Naive B cell (primary cell): ENCODE measurements at regions not wholly inside any gene's neighbourhood (a gene's known extent, or its start where the extent isn't known, plus 50 kb on each side); places are given as distances from the start of the nearest gene placed in this dataset.
"Not testable (repeated sequence)": the region's sequence is repeated elsewhere in the genome, so short reads cannot be mapped to it uniquely, and the experiment has no call there.

ENCODE experiments used
- ATAC-seq, 2 donors: fragments of 150-1000 bp; cut with Tn5 transposase; 2 replicates each; pipeline ENCODE4 v1.10.0; 2021; ENCODE audit warnings: low read depth in 2 of 2, mild to moderate bottlenecking in 2 of 2, moderate library complexity in 2 of 2
- DNase-seq: peaks from one replicate; pipeline ENCODE4 v3.0.0; 2022
- H3K27ac Mint-ChIP-seq, 6 donors: one replicate each; pipeline ENCODE4 v1.8.0; 2020 to 2022; ENCODE audit warnings: mild to moderate bottlenecking in 6 of 6, mixed read lengths in 6 of 6, moderate library complexity in 5 of 6, inconsistent platforms in 2 of 6
- H3K27me3 Mint-ChIP-seq, 3 donors: one replicate each; pipeline ENCODE4 v1.8.0; 2021 to 2022; ENCODE audit warnings: mixed read lengths in 3 of 3, mild to moderate bottlenecking in 1 of 3
- H3K36me3 Mint-ChIP-seq, 2 donors: one replicate each; pipeline ENCODE4 v1.8.0; 2020 to 2022; ENCODE audit warnings: mixed read lengths in 2 of 2, inconsistent platforms in 1 of 2, mild to moderate bottlenecking in 1 of 2
- H3K4me1 Mint-ChIP-seq, 3 donors: one replicate each; pipeline ENCODE4 v1.8.0; 2020 to 2022; ENCODE audit warnings: mixed read lengths in 3 of 3, inconsistent platforms in 1 of 3, mild to moderate bottlenecking in 1 of 3, moderate library complexity in 1 of 3
- H3K4me3 Mint-ChIP-seq, 8 donors: one replicate each; pipeline ENCODE4 v1.8.0; 2020 to 2022; ENCODE audit warnings: mild to moderate bottlenecking in 8 of 8, mixed read lengths in 8 of 8, moderate library complexity in 8 of 8, inconsistent platforms in 2 of 8
- H3K9me3 Mint-ChIP-seq, 7 donors: one replicate each; pipeline ENCODE4 v1.8.0; 2020 to 2022; ENCODE audit warnings: mixed read lengths in 7 of 7, mild to moderate bottlenecking in 5 of 7, inconsistent platforms in 2 of 7, moderate library complexity in 1 of 7

DNA sequence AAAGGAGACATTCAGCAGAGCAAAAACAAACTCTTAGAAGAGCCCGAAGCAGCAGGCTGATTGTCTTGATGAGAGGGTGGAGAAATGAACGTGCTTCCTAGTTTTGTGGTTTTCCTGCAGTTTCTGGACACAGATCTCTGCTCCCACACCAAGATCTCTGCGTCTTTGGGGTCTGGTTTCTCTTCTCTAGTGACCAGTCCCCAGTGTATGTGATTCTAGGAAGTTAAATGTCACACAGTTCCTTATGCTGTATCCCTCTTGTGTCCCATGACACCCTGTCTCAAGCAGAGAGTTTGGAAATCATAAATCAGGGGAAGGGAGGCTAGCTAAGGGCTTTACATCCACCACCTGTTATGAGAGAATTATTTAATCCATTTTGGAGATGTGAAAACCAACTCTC lies 55.4 kb upstream of the KLF14 start:
- Mint-ChIP-seq H3K4me1 (no peaks in the 10 kb centered on the region), H3K9me3 (peaks cover 0 to 3% (median 0%) of the 10 kb centered on the region in 7 donors), H3K4me3 (no peak overlapping the region), H3K36me3 (no peaks in the 10 kb centered on the region), H3K27ac (no peak overlapping the region), H3K27me3 (peaks cover 9 to 34% (median 11%) of the 10 kb centered on the region in 3 donors)
- DNase-seq (no peak), ATAC-seq (no peak)

DNA sequence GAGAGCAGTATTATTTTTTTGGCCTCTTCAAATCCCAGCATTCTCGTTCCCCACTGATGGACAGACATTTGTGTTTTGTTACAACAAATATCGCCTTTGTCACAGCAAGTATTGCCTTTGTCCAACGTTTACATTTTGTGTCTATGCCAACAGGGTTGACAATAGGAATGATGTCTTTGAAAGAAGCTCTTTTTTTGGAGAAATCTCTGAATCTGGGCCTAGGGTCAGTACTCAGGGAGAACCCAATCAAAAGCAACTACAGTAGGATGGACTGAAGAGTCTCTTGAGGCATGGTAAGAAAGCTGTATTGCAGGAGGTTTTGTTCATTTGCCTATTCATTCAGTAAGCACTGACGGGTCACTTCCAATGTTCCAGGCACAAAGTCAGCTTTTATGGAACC lies 57.7 kb upstream of the KLF14 start:
- ATAC-seq = no peak
- H3K4me3 Mint-ChIP-seq = no peak overlapping the region
- no peaks in the 10 kb centered on the region for H3K36me3 Mint-ChIP-seq
- peaks cover 7 to 14% (median 11%) of the 10 kb centered on the region in 3 donors for H3K27me3 Mint-ChIP-seq
- no peak overlapping the region for H3K27ac Mint-ChIP-seq
- H3K4me1 Mint-ChIP-seq = no peaks in the 10 kb centered on the region
- no peaks in the 10 kb centered on the region for H3K9me3 Mint-ChIP-seq
- no peak for DNase-seq

DNA sequence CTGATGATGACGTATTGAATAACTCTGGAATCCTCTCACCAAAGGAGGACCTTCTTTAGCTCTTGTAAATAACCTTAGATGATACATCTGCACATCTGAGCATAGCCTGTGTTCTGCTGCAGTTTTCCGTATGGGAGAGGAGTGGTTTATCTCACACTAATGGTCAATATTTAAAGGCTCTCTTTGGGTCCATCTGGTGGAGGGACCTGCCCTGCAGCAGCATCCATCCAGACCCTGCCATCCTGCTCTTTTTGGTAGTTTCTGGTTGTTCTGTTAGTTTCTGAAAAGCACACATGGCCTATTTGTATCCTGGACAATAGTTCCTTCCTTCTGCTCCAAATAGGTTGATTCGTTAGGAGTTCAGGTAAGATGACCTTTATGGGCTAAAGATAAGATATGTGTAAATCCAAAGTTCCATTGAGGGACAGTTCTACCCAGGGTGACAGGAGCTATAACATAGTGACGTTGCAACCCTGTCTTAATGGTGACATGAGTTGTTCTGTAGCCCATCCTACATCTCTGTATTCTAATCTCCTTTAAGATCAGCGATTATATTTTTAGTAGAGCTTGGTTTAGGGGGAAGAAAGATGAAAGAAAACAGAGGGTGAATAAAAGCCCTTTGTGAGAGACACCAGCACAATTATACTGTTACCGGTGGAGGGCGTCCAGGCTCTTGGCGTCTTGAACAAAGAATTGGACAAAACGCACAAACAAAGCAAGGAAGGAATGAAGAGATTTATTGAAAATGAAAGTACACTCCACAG lies 60.0 kb upstream of the KLF14 start:
- peaks cover 0 to 12% (median 2%) of the 10 kb centered on the region in 7 donors for H3K9me3 Mint-ChIP-seq
- no peaks in the 10 kb centered on the region for H3K4me1 Mint-ChIP-seq
- H3K36me3 Mint-ChIP-seq = no peaks in the 10 kb centered on the region
- no peak for DNase-seq
- no peak for ATAC-seq
- peaks cover 12 to 31% (median 16%) of the 10 kb centered on the region in 3 donors for H3K27me3 Mint-ChIP-seq
- no peak overlapping the region for H3K4me3 Mint-ChIP-seq
- H3K27ac Mint-ChIP-seq = no peak overlapping the region

DNA sequence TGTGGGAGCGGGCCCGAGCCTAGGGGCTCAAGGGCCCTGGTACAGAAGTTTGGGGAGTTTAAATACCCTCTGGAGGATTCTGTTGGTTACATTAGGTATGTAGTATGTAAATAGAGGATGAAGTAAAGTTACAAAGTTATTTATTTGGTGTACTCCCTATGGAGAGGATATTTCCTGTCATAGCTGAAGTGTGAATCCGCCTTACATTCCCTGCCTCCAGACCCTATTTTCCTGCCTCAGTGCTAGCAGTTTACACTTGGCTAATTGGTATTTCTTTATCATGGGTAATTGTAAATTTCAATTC lies 60.6 kb upstream of the KLF14 start:
- DNase-seq (no peak), ATAC-seq (no peak)
- H3K36me3 Mint-ChIP-seq = no peaks in the 10 kb centered on the region
- H3K9me3 Mint-ChIP-seq = peaks cover 0 to 12% (median 2%) of the 10 kb centered on the region in 7 donors
- peaks cover 17 to 36% (median 21%) of the 10 kb centered on the region in 3 donors for H3K27me3 Mint-ChIP-seq
- H3K27ac Mint-ChIP-seq = no peak overlapping the region
- no peaks in the 10 kb centered on the region for H3K4me1 Mint-ChIP-seq
- no peak overlapping the region for H3K4me3 Mint-ChIP-seq

DNA sequence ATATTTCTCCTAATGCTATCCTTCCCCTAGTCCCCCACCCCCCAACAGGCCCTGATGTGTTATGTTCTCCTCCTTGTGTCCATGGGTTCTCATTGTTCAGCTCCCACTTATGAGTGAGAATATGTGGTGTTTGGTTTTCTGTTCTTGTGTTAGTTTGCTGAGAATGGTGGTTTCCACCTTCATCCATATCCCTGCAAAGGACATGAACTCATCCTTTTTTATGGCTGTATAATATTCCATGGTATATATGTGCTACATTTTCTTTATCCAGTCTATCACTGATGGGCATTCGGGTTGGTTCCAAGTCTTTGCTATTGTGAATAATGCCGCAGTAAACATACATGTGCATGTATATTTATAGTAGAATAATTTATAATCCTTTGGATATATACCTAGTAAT lies 62.4 kb upstream of the KLF14 start:
- not testable (repeated sequence) for ATAC-seq

DNA sequence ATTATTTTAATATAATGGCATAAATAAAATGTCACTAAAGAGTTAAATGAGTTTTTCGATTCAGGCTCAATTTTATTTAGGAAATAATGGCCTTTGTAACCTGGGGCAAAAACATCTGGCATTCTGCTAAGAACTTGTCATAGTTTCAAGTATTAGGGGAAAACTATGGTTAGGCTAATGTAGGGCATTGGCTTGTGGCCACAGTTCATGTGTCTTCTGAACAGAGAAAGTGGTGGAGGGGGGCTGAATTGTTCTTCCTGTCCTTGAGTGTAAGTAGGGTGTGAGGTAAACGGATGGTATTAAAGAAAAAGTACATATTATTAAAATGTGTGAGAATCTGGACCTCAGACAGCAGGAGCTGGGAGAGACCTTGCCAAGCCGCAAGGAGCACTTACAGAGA lies 69.1 kb upstream of the KLF14 start:
- Mint-ChIP-seq H3K4me1 (no peaks in the 10 kb centered on the region), H3K27ac (no peak overlapping the region), H3K36me3 (peaks cover 0 to 6% of the 10 kb centered on the region in 2 donors), H3K9me3 (peaks cover 0 to 1% (median 0%) of the 10 kb centered on the region in 7 donors), H3K27me3 (peaks cover 33 to 43% (median 38%) of the 10 kb centered on the region in 3 donors), H3K4me3 (no peak overlapping the region)
- DNase-seq (no peak), ATAC-seq (no peak)

More for the DNA sequence above, 62.4 kb upstream of the KLF14 start:
- H3K4me3 Mint-ChIP-seq, H3K4me1 Mint-ChIP-seq, H3K36me3 Mint-ChIP-seq, DNase-seq, H3K27ac Mint-ChIP-seq: not testable (repeated sequence)
- peaks cover 0 to 12% (median 2%) of the 10 kb centered on the region in 7 donors for H3K9me3 Mint-ChIP-seq
- H3K27me3 Mint-ChIP-seq = peaks cover 30 to 51% (median 34%) of the 10 kb centered on the region in 3 donors

DNA sequence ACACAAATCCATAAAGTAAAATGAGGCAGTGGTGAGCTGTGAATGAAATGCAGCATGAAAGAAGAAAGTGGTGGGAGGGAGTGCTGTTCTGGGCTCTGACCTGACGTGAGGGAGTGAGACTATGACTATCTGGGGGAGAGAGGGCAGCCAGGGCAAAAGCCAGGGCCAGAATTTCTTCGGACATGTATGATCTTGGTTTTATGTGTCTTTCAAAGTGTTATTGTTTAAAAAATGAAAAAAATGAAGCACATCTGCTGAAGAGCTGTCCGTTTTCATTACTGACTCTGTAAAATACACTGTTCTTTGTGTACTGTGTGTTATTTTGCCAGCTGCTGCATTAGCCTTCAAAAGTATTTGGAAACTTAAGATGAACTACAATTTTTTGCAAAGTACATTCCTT lies 70.2 kb upstream of the KLF14 start:
- Mint-ChIP-seq H3K4me3 (no peak overlapping the region), H3K36me3 (peaks cover 0 to 6% of the 10 kb centered on the region in 2 donors), H3K4me1 (no peaks in the 10 kb centered on the region), H3K27me3 (peaks cover 22 to 34% (median 32%) of the 10 kb centered on the region in 3 donors), H3K27ac (no peak overlapping the region), H3K9me3 (peaks cover 0 to under 1% (median 0%) of the 10 kb centered on the region in 7 donors)
- no peak for ATAC-seq
- no peak for DNase-seq

DNA sequence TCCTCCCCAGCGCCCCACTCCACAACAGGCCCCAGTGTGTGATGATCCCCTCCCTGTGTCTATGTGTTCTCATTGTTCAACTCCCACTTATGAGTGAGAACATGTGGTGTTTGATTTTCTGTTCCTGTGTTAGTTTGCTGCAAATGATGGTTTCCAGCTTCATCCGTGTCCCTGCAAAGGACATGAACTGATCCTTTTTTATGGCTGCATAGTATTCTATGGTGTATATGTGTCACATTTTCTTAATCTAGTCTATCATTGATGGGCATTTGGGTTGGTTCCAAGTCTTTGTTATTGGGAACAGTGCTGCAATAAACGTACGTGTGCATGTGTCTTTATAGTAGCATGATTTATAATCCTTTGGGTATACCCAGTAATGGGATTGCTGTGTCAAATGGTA lies 78.8 kb upstream of the KLF14 start:
- not testable (repeated sequence) for H3K27me3 Mint-ChIP-seq, DNase-seq, H3K4me1 Mint-ChIP-seq, H3K27ac Mint-ChIP-seq, H3K4me3 Mint-ChIP-seq, H3K36me3 Mint-ChIP-seq, ATAC-seq
- H3K9me3 Mint-ChIP-seq = peaks cover 0 to 11% (median 3%) of the 10 kb centered on the region in 7 donors

DNA sequence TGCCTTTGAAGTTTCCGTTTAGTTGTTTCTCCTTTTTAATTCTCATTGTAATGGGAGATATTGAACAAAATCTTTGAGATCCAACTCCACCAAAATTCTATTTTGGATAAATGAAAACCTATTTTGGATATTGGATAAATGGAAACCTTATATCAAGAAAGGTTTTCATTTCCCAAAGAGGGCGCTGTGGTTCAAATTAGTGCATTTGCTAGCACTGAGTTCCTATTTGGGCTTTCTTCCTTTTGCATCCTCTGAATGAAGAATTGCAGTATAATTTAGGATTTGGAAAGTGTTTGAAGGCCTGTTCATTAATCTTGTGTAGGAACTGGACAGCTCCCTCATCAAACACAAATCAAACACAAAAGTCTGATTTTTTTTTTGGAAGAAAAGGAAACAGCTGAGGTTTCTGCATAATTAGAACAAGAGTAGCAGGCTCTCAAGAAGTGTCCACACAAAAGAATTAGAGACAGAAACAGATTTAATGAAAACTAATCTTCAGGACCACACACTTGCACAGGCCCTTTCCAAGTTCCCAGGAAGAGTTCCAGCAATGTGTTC lies 80.8 kb upstream of the KLF14 start:
- ATAC-seq (no peak), DNase-seq (no peak)
- H3K27me3 Mint-ChIP-seq = peaks cover 0 to 10% (median 0%) of the 10 kb centered on the region in 3 donors
- H3K36me3 Mint-ChIP-seq = no peaks in the 10 kb centered on the region
- no peak overlapping the region for H3K4me3 Mint-ChIP-seq
- no peak overlapping the region for H3K27ac Mint-ChIP-seq
- H3K9me3 Mint-ChIP-seq = peaks cover 0 to 11% (median 3%) of the 10 kb centered on the region in 7 donors
- H3K4me1 Mint-ChIP-seq = no peaks in the 10 kb centered on the region

DNA sequence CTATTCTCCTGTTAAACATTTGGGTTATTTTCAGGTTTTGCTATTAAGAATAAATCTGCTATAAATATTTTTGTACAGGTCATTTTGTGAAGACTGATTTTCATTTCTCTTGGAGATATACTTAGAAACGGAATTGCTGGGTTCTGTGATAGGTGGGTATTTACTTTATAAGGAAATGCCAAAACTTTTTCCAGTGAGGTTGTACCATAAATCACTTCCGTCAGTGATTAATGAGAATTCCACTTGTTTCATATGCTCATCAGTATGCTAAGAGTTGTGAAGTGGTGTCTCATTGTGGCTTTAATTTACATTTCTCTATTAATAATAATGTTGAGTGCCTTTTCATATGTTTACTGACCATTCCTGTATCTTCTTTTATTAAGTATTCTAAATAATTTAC lies 84.0 kb upstream of the KLF14 start:
- no peak for ATAC-seq

DNA sequence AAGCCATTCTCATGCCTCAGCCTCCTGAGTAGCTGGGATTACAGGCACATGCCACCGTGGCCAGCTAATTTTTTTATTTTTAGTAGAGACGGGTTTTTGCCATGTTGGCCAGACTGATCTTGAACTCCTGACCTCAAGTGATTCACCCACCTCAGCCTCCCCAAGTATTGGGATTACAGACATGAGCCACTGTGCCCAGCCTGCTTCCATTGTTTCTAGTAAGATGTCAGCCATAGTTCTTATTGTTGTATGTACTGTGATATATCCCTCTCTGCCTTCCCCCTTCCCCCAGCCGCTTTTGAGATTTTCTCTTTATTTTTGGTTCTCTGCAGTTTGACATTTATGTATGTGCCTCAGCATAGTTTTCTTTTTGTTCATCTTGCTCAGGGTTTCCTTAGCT lies 87.9 kb upstream of the KLF14 start:
- H3K9me3 Mint-ChIP-seq = peaks cover 6 to 29% (median 21%) of the 10 kb centered on the region in 7 donors
- H3K27ac Mint-ChIP-seq = no peak overlapping the region
- DNase-seq (no peak), ATAC-seq (no peak)
- no peaks in the 10 kb centered on the region for H3K27me3 Mint-ChIP-seq
- H3K4me1 Mint-ChIP-seq = no peaks in the 10 kb centered on the region
- peaks cover 12 to 23% of the 10 kb centered on the region in 2 donors for H3K36me3 Mint-ChIP-seq
- H3K4me3 Mint-ChIP-seq = no peak overlapping the region

More for the DNA sequence above, 84.0 kb upstream of the KLF14 start:
- DNase-seq = no peak
- Mint-ChIP-seq H3K27ac (no peak overlapping the region), H3K36me3 (no peaks in the 10 kb centered on the region), H3K4me1 (no peaks in the 10 kb centered on the region), H3K27me3 (peaks cover 0 to 4% (median 0%) of the 10 kb centered on the region in 3 donors), H3K9me3 (peaks cover 0 to 8% (median 2%) of the 10 kb centered on the region in 7 donors), H3K4me3 (no peak overlapping the region)

DNA sequence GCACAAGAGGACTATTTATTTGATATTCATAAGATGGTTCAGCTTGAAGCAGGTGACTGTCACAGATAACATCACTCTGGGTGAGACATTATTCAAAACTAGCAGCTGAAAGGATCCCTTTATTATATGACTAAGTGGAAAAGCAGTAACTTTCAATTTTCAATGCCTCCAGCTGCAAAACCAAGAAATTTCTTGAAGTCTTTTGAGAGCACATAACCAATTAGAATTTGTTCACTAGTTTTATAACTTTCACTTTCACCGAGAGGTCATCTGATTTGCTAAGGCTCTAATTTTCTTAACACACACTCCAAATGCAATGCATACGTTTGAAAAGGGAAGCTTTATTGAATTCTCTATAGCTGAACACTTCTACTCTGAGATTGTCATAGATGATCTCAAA lies 88.6 kb upstream of the KLF14 start:
- H3K27me3 Mint-ChIP-seq = no peaks in the 10 kb centered on the region
- ATAC-seq = no peak
- H3K36me3 Mint-ChIP-seq = peaks cover 20 to 28% of the 10 kb centered on the region in 2 donors
- no peak for DNase-seq
- no peak overlapping the region for H3K4me3 Mint-ChIP-seq
- no peak overlapping the region for H3K27ac Mint-ChIP-seq
- no peaks in the 10 kb centered on the region for H3K4me1 Mint-ChIP-seq
- H3K9me3 Mint-ChIP-seq = peaks cover 13 to 36% (median 26%) of the 10 kb centered on the region in 7 donors

DNA sequence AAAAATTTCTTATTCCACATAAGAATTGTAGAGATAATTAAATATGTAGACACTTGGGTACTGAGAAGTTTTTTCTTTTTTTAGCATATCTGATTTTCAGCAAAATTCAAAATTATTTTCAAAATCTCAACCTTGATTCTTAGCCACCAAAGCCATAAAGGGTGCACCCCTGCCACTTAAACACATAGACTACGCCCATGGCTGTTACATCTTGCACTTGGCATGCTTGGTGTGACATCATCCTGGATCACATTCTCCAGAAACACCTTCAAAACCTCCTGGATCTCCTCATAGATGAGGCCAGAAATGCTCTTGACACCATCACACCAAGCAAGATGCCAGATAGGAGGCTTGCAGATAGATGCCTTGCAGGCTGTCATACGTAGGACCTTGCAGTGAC lies 89.1 kb upstream of the KLF14 start:
- no peak for ATAC-seq
- no peaks in the 10 kb centered on the region for H3K27me3 Mint-ChIP-seq
- H3K4me1 Mint-ChIP-seq = no peaks in the 10 kb centered on the region
- H3K36me3 Mint-ChIP-seq = peaks cover 24 to 28% of the 10 kb centered on the region in 2 donors
- H3K27ac Mint-ChIP-seq = peak overlapping the region in 1 of 6 donors; percentile 16
- H3K4me3 Mint-ChIP-seq = no peak overlapping the region
- H3K9me3 Mint-ChIP-seq = peaks cover 13 to 41% (median 27%) of the 10 kb centered on the region in 7 donors
- no peak for DNase-seq

DNA sequence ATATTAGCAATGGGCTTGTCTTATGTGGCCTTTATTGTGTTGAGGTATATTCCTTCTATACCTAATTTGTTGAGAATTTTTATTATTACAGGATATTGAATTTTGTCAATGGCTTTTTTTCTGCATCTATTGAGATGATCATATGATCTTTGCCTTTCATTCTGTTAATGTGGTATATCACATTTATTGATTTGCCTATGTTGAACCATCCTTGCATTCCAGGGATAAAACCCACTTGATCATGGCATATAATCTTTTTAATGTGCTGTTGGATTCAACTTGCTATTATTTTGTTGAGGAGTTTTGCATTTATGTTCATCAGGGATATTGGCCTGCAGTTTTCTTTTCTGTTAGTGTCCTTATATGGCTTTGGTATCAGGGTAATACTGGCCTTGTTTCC lies 91.8 kb upstream of the KLF14 start:
- ATAC-seq = no peak
- H3K27ac Mint-ChIP-seq = no peak overlapping the region
- H3K4me1 Mint-ChIP-seq = no peaks in the 10 kb centered on the region
- peaks cover 28 to 37% of the 10 kb centered on the region in 2 donors for H3K36me3 Mint-ChIP-seq
- peaks cover 19 to 51% (median 34%) of the 10 kb centered on the region in 7 donors for H3K9me3 Mint-ChIP-seq
- no peak overlapping the region for H3K4me3 Mint-ChIP-seq
- DNase-seq = no peak
- peaks cover 3 to 5% (median 3%) of the 10 kb centered on the region in 3 donors for H3K27me3 Mint-ChIP-seq
